Body of pancreas (tissue), 4 donors: ENCODE measurements at regions not wholly inside any gene's neighbourhood (a gene's known extent, or its start where the extent isn't known, plus 50 kb on each side); places are given as distances from the start of the nearest gene placed in this dataset.

Source experiments
- ATAC-seq: fragments of 150-250 bp; one replicate; pipeline ENCODE4 v1.9.1; 2016
- DNase-seq, 4 donors: peaks; one replicate each; pipeline ENCODE4 v3.0.0-alpha.2; 2019
- H3K27ac ChIP-seq, 4 donors: fragments of 200-600 bp; sonication (generic); 1 replicate in 3 of 4; 2 replicates in 1 of 4; pipeline versions ENCODE4 v1.5.1 to v1.6.1; 2016 to 2019; ENCODE audit warnings: mild to moderate bottlenecking in 1 of 4, mixed read lengths in 1 of 4, moderate library complexity in 1 of 4
- H3K27me3 ChIP-seq, 2 donors: fragments of 200-600 bp; sonication (generic); one replicate each; pipeline ENCODE4 v1.6.0; 2016; ENCODE audit warnings: mild to moderate bottlenecking in 1 of 2
- H3K36me3 ChIP-seq, 2 donors: fragments of 200-600 bp; sonication (generic); replicated peaks in 1 of 2; 2 replicates each; pipeline ENCODE4 v1.5.1; 2016; ENCODE audit warnings: low read depth in 2 of 2; ENCODE audit not compliant: insufficient read depth in 1 of 2
- H3K4me1 ChIP-seq: fragments of 200-600 bp; sonication (generic); one replicate; pipeline ENCODE4 v1.6.0; 2016
- H3K4me3 ChIP-seq, 2 donors: fragments of 200-600 bp; sonication (generic); 1 replicate in 1 of 2; 2 replicates in 1 of 2; pipeline ENCODE4 v1.5.1; 2016 to 2019
- H3K9me3 ChIP-seq, 3 donors: fragments of 200-600 bp; sonication (generic); 1 replicate in 2 of 3; 2 replicates in 1 of 3; pipeline ENCODE4 v1.5.1; 2016
- CTCF ChIP-seq, 7 experiments: fragments of 450-650 bp in 4 of 7; fragments of 200-600 bp in 3 of 7; sonication (generic) in 3 of 7; IDR thresholded peaks; one replicate each; pipeline ENCODE4 v1.5.1; 2016 to 2019; ENCODE audit warnings: antibody characterized with exemption in 7 of 7
- POLR2A ChIP-seq, 3 donors: fragments of 450-650 bp; IDR thresholded peaks; one replicate each; pipeline ENCODE4 v1.6.1; 2016; ENCODE audit warnings: antibody characterized with exemption in 3 of 3, mild to moderate bottlenecking in 2 of 3
- WGBS, 2 donors: methylation state at CpG; one replicate each; pipeline ENCODE4 v1.1.5; 2017; 5-methylcytosine and 5-hydroxymethylcytosine counted together
- intact Hi-C: fragments of 100-400 bp; cut with DNase I; formaldehyde crosslinking; loops from one replicate; pipeline ENCODE4 v1.15.1; 2023

GRCh38 chr21:31416465-31416864 is 72.4 kb upstream of the TIAM1 start:
- Histone ChIP-seq H3K27ac (no peak overlapping the region), H3K27me3 (no peaks in the 10 kb centered on the region), H3K9me3 (no peaks in the 10 kb centered on the region), H3K4me3 (no peak overlapping the region), H3K4me1 (no peaks in the 10 kb centered on the region), H3K36me3 (no peaks in the 10 kb centered on the region)
- WGBS, 2 donors, result 17 to 55% methylated on average over 2 of the region's 2 CpGs
- intact Hi-C loops, result no loop called here
- DNase-seq (peak; percentile 13 to 19 (median 16)), ATAC-seq (no peak)
- no peak for TF ChIP-seq CTCF (IDR thresholded peaks at IDR 0.05)
- no peak for TF ChIP-seq POLR2A (IDR thresholded peaks at IDR 0.05)

GRCh38 chr21:31414263-31415000 is 70.4 kb upstream of the TIAM1 start:
- ATAC-seq (no peak), DNase-seq (no peak)
- no peaks in the 10 kb centered on the region for H3K9me3 ChIP-seq
- H3K27me3 ChIP-seq, result no peaks in the 10 kb centered on the region
- WGBS, 2 donors, result 59 to 70% methylated on average over 12 of the region's 12 CpGs
- no peak overlapping the region for H3K4me3 ChIP-seq
- TF ChIP-seq CTCF (IDR thresholded peaks at IDR 0.05) (no peak), POLR2A (IDR thresholded peaks at IDR 0.05) (no peak)
- no peaks in the 10 kb centered on the region for H3K36me3 ChIP-seq
- intact Hi-C loops, result no loop called here
- H3K4me1 ChIP-seq, result no peaks in the 10 kb centered on the region
- no peak overlapping the region for H3K27ac ChIP-seq

GRCh38 chr21:31413698-31414097 is 69.6 kb upstream of the TIAM1 start:
- intact Hi-C loops, result no loop called here
- no peak overlapping the region for H3K27ac ChIP-seq
- H3K27me3 ChIP-seq, result no peaks in the 10 kb centered on the region
- H3K36me3 ChIP-seq, result no peaks in the 10 kb centered on the region
- DNase-seq (no peak), ATAC-seq (no peak)
- no peak for TF ChIP-seq POLR2A (IDR thresholded peaks at IDR 0.05)
- TF ChIP-seq CTCF (IDR thresholded peaks at IDR 0.05), result no peak
- H3K4me1 ChIP-seq, result no peaks in the 10 kb centered on the region
- no peaks in the 10 kb centered on the region for H3K9me3 ChIP-seq
- no peak overlapping the region for H3K4me3 ChIP-seq
- WGBS, 2 donors, result 55 to 61% methylated on average over 6 to 9 of the region's 9 CpGs

- TF ChIP-seq CTCF (IDR thresholded peaks at IDR 0.05) (no peak), POLR2A (IDR thresholded peaks at IDR 0.05) (no peak)
- Histone ChIP-seq H3K9me3 (no peaks in the 10 kb centered on the region), H3K36me3 (no peaks in the 10 kb centered on the region), H3K4me1 (no peaks in the 10 kb centered on the region), H3K27me3 (no peaks in the 10 kb centered on the region), H3K27ac (no peak overlapping the region), H3K4me3 (no peak overlapping the region)
- intact Hi-C loops, result no loop called here
- DNase-seq, result no peak
- no peak for ATAC-seq
- WGBS, 2 donors, result 32 to 34% methylated on average over 7 of the region's 7 CpGs
These were observed 66.6 kb upstream of the TIAM1 start for GRCh38 chr21:31410499-31411131.
